Head of caudate nucleus (tissue), 42 donors: ENCODE measurements at regions not wholly inside any gene's neighbourhood (a gene's known extent, or its start where the extent isn't known, plus 50 kb on each side); places are given as distances from the start of the nearest gene placed in this dataset.

Experiments used
- DNase-seq, 42 donors: peaks; one replicate each; pipeline versions ENCODE4 v3.0.0 to v3.0.0-alpha.2; 2020 to 2021; ENCODE audit warnings: mixed read lengths in 7 of 42
- intact Hi-C: fragments of 100-400 bp; cut with DNase I; formaldehyde crosslinking; loops from one replicate; pipeline ENCODE4 v1.15.0; 2022

DNA sequence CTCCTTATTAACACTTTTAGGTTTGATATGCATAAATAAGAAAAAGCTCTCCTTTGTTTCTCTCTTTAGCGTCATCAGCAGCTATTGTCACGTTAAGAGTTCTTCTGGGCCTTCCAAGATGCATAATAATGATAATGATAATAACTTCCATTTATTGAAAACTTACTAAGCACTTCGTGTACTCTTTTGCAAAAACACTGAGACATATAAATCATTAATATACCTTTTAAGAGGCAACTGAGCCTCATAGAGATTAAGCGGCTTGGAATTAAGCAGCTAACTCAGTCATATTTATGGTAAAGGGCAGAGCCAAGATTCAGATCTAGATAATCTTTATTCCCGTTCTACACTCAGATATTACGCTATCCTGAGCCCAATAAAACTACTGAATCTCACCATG is 1105.1 kb downstream of the OLFM4 start:
- intact Hi-C loops, result no loop called here

DNA sequence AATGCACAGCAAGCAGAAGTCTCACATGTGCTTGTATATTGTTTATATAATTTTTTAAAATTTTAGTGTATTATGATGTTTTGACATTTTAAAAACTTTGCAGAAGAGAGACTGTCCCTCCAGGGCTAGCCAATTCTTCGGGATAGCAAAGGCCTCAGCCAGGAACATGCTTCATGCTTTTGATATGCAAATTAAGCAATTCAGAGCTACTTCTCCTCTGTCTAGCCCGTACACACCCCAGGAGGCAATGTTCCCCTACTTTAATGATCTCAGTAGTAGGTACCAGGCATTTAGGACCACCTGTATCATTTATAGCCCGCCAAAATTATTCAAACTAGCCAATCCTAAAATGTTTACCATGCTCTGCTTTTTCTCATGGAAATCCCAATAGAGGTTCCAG is 1116.2 kb downstream of the OLFM4 start:
- no peak for DNase-seq
- intact Hi-C loops, result no loop called here

More for the DNA sequence above, 1105.1 kb downstream of the OLFM4 start:
- no peak for DNase-seq

DNA sequence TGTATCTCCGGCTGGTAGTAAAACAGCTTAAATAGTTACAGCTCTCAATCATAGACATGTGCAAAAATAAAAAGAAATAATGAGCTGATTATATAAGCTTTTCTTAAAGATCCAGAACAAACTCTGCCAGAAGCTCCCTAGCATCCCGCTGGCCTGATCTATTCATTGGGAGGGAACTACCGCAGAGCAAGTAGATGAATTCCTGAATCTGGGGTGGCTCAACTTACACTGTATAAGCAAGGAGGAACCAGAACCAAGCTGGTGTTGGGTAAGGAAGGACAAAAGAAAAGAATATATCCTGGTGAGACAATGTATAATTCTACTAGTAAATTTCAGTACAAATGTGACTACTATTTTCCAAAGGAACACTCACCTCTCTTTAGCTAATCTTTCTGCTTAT is 1122.2 kb downstream of the OLFM4 start:
- intact Hi-C loops, result no loop called here
- DNase-seq, result no peak

DNA sequence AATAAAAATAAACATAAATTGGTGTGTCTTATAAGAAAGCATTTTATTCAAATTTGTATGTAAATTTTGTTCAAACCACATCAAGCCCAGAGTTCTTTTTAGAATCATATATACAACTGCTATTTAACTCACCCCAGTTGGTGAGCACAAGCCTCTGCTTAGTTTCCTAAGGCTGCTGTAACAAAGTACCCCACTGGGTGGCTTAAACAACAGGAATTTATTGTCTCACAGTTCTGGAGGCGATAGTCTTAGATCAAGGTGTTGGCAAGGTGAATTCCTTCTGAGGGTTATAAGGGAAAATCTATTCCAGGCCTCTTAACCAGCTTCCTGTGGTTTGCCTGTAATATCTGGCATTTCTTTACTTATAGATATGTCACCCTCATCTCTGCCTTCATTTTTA is 1133.5 kb downstream of the OLFM4 start:
- no peak for DNase-seq
- intact Hi-C loops, result no loop called here

DNA sequence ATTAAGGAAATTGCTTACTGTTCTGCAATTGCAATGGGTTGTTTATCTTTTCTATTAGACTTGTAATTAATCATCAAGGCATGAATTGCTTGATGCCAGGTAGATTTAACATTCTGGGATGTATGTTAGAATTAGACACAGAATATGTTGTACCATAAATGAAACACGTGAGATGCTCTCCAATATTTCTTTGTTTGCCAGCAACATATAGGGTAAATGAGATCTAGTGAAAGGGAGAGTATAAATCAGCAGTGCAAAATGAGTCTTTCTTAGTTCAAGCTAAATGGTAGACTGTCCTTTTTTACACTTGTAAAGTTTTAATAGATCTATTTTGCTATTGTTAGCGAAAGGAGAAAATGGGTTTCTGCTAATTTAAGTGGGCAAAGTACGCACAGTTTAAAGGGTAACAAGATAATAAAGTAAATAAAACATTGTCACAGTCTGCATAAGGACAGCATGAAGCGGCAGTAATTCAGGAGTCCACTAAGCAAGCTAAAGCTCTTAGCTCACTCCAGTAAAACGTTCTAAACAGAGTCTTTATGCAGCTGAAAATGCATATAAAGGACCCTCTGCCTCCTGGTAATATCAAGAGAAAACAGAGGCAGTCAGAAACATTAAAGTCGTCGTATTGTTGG is 1137.1 kb downstream of the OLFM4 start:
- DNase-seq, result no peak
- intact Hi-C loops, result no loop called here

DNA sequence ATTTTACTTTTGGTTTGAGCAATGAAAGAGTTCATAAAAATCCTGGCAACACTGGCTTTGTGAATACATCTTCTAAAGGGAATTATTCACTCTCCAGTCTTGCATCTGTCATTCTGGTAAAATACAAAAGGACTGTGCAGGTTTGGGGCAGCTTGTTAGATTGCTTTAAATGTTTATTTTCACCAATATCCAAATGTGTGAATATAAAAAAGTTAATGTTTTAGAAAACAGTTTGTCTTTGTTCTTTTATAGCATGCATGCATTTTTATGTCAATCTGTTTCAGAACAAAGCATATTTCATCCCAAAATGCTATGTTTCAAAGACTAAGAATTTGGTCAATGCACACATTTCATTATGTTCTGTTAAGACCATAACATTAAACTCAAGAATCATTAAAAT is 1145.4 kb downstream of the OLFM4 start:
- DNase-seq, result no peak
- intact Hi-C loops, result no loop called here

DNA sequence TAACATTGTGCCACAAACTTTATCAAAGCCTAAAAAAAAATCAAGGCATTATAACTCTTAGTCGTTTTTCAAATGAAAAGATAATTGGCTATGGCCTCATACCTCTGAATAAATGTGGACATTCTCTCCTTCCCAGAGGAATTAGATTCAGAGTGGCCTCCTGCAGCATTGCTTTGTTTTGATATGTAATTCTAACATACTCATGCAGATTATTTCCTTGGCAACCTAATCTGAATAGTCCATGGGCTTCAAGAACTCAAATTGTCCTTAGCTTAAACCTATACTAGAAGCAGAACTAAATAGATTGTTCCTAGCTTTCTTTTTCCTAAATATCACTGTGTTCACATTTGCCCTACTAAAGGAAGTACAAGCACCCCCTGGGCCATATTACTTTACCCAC is 1146.9 kb downstream of the OLFM4 start:
- no peak for DNase-seq
- intact Hi-C loops, result no loop called here

DNA sequence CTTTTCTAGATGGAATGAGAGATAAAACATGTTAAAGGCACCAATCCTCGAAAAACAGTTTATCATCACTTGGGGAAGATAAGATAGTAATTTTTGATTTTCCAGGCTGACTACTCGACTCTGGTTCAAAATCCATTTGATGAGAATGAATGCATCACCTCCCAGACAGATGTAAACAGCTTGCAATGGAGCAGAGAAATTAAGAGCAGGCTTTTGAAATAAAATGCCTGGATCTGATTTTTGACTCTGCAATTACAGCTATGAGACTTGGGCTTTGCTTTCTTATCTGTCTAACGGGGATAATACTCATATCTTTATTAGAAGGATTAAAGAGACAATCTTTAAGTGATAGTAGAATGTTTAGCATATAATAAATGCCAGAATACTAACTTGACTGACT is 1148.9 kb downstream of the OLFM4 start:
- intact Hi-C loops, result no loop called here
- DNase-seq, result no peak

DNA sequence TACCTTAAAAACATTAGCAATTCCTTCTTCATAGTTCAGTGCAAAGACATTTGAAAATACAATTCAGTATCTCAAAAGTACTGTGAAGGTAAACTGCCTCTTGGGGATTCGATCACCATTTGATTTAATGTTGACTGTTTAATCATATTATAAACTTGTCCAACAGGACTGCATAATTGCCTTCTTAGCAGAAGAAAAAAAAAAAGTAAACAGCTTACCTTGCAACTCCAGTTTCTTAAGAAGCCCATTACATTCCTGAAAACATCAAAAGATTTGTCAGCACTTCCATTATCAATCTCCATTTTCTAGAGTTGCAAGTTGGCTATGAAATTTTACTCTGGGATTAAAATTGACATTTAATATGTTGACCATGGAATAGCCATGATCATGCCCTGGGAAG is 1154.6 kb downstream of the OLFM4 start:
- intact Hi-C loops, result no loop called here
- no peak for DNase-seq

DNA sequence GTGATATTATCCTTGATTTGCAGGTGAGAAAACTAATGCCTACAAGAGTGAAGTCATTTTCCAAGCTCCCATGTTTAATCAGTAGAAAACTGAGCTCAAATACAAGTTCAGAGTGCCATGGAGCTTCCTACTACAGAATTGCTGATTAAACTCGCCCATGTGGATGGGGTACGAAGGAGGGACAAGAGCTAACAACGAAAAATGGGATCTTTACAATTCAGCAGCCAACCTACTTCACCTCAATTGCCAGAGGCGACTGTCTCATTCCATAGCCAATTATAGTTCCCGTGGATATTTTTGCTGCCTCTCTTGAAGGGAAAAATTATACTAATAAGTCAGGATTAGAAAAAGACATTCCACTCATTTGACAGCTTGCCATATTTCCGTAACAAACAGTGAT is 1155.1 kb downstream of the OLFM4 start:
- DNase-seq, result peak in 4 of 42 donors; percentile 4 to 15 (median 9)
- intact Hi-C loops, result no loop called here

DNA sequence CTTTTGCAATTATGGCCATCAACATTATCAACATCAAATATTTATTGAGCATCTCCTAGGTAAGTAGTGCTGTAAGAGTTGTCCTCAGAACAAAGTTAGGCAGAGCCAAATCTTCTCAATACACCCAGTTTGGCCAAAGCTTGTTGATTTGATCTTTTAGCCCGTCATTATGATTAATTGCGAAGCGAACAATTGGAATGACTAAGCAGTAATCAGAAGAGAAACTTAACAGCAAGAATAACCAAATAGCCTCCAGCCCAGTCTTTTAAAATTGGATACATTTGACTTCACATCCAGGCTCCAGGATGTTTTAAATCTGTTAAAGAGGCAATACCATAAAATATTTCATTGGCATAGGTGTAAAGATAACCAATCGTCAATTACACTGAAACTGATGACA is 1156.0 kb downstream of the OLFM4 start:
- DNase-seq, result no peak
- intact Hi-C loops, result no loop called here

DNA sequence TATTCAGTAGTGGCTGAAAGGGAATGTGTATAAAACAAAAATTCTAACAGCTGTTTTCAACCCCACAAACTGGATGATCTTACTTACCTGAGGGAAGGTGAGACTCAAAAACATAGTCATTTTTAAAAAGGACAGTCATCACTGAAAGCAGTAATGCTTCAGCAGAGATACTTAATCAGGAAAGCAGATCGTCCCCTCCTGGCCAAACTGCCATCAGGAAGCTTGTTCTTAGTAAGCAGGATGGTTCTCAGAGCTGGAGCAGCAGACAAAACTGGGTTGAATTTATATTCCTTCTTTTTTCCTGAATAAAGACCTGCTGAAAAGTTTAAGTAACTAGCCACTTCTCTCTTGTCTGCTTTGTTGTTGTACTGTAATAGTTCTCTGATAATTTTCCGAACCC is 1156.5 kb downstream of the OLFM4 start:
- intact Hi-C loops, result no loop called here
- DNase-seq, result no peak

DNA sequence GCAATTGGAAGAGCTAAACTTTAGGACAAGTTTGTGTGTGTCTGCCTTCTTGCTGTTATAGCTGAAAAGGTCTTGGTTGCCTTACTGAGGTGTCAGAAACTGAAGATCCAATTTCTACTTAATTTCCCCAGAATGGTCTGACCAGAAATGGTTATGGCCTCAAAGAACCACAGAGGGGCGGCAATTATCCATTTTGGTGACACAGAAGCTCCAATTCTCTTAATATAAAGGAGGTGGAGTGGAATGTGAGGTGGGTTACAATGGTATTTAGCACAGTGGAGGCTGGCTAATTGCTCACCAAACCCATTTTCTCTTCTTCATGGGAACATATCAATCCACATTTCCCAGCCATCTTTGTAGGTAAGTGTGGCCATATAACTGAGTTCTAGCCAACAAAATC is 1157.2 kb downstream of the OLFM4 start:
- intact Hi-C loops, result no loop called here
- DNase-seq, result peak in 1 of 42 donors; percentile 9

DNA sequence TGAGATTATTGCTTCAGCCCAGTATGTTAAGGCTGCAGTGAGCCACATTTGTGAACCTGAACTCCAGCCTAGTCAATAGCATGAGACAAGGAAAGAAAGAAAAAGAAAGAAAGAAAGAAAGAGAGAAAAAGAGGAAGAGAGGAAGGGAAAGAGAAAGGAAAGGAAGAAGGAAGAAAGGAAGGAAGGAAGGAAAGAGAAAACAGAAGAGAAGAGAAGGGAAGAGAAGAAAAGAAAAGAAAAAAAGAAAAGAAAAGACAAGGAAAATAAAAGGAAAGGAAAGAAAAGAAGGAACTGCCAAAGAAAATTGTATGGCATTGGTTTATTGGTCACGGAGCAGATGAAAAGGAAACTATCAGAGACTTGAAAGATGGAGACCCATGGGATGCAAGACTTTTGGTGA is 1158.8 kb downstream of the OLFM4 start:
- intact Hi-C loops, result no loop called here
- no peak for DNase-seq

DNA sequence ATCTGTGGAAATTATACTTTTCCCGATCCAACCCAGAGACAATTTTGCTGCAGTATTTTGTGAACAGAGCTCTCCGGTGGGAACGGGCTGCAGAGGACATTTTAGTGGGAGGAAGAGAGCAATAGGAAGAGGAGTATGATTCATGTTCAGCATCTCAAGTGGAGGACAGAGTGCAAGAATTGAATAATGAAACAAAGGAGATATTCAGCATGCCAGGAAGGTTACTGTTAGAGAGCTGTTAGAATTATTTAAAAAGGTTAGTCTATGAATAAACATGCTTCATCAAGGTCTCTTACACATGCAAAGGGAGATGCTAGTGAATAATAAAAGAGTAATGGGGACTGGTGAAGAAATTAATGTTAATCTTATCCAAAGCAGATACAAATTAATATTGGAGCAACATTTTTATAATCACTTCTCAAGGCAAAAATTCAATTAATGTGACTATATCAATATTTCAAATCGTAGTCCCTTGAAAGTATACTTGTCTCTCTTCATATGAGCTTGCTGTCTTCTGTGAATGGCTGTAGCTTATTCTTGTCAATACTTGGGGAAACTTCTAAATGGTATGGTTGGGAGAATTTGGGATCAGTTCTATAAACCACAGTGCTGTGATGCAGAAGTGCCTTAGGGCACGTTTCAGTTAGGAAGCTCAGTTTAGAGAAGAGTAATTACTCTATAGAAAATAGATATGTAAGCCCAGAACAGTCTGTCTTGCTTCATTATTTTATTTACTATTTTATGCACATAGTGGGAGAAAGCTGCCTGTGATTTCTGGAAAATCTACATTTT is 1165.8 kb downstream of the OLFM4 start:
- DNase-seq, result peak in 10 of 42 donors; percentile 5 to 37 (median 10)
- intact Hi-C loops, result no loop called here

DNA sequence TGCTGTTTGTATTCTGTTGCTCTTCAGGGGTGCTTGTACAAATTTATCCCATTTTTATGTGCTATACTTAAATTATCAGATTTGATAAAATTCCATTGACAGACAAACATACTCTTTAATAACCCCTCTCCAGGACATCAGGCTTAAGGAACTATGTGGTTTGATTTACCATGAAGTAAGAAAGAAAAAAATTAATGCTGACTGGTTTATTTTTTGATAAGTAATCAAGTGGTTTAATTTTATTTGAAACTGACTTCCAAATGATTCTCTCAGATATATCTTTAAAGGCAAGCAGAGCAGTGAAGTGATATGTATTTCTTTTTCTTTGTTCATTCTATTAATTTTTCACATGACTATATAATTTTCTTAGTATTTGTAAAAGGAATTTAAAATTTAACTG is 1168.1 kb downstream of the OLFM4 start:
- intact Hi-C loops, result no loop called here

DNA sequence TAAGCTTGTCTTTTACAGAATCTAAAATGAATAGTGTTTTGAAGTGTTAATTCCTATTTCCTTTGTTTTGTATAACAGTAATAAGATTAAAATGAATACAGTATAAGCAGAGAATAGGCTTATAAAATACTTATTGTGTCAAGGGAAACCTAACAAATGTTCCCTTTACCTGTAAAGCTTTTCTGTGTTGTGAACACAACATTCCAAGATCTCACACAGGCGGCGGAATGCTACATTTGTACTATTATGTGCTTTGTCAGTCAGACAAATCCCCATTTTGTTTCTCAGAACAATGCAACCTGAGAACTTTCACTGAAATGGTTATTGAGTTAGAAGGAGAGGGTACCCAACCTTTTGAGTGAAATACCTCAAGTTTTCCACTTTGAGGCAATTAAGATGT is 1170.3 kb downstream of the OLFM4 start:
- no peak for DNase-seq
- intact Hi-C loops, result no loop called here

More for the DNA sequence above, 1168.1 kb downstream of the OLFM4 start:
- DNase-seq, result no peak

DNA sequence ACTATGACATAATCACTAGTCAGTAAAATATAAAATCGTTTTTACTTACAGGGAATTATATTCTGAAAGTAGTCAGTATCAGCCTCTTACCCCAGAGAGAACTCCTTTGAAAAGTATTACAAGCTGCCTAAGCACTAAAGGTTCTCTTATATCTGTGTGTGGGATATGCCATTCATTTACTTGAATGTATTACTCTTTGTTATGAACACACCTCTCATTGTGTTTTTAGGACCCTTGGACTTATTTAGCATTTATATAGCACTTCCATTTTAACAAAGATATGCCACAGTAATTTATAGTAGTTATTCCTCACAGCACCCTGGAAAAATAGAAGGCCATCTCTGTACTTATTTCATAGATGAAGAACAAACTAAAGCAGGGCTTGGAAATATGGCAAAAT is 1178.0 kb downstream of the OLFM4 start:
- no peak for DNase-seq
- intact Hi-C loops, result no loop called here

DNA sequence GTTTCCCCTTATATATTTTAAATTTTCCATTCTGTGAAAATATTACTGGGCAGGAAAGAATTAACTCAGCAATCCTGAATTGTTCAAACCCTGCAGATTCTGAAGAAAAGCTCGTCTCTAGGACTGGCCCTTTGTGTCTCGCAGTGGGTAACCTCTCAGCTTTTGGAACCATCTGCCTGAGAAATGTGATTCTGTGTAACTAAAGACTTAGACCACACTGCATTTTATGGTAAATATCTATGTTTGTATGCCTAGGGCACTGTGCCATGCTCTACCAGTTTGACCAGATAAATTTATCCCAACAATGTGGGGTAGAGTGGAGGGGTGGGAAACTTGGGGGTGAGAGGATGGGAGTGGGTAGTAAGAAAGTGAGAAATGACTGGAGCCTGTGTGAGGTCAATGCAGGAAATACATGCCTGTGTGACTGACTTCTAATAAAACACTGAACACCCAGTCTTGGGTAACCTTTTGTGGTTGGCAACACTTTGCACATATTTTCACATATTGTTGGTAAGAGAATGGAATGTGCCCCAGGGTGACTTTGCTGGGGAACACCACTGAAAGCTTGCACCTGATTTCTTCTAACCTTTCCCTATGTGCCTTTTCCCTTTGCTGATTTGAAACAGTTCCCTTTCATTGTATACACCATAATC is 1181.9 kb downstream of the OLFM4 start:
- DNase-seq, result no peak
- intact Hi-C loops, result no loop called here

DNA sequence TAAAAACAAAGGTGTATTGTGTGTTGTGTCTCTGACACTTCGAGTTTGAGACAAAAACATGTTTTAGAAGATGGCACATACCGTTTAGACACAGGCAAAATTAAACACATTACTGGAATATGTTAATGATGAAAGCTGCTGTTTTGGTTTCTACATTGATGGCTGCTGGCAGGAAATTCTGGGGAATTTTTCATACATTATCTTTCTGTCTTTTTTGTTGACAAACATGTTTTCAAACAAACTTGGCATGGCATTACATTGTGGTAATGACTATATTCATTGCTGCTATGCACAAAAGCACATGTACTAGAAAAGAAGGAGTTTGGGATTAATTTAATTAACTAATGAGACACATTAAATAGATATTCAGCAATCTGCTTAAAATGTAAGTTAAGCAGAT is 1187.6 kb downstream of the OLFM4 start:
- intact Hi-C loops, result no loop called here
- DNase-seq, result no peak

DNA sequence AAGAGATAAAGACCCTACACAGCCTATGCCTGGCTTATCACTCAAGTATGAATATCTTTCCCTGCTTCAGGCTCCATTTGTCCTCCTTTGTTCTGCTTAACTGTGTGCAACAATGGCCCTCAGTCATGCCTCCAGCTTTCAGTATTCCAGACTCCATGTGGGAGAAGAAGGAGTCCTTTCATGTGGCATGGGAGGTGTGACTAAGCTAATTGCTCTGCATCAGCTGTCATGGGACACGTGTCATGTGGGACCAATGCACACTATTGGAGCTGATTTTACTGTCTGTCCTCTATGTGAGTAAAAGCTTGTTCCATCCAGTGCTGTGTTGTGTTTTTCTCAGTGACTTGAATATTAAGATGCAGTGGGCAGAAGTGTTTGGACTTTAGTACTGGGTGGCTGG is 1198.3 kb downstream of the OLFM4 start:
- intact Hi-C loops, result no loop called here

More for the DNA sequence above, 1198.3 kb downstream of the OLFM4 start:
- DNase-seq, result peak in 35 of 42 donors; percentile 2 to 77 (median 31)
